Activated T-cell treated with anti-CD3 and anti-CD28 coated beads, Interleukin-2, amount 50 U/mL, for 24 hours (primary cell): ENCODE measurements at regions not wholly inside any gene's neighbourhood (a gene's known extent, or its start where the extent isn't known, plus 50 kb on each side); places are given as distances from the start of the nearest gene placed in this dataset.

Source experiments
- DNase-seq: peaks from one replicate; pipeline ENCODE4 v3.0.0-alpha.2; 2020
- H3K27ac Mint-ChIP-seq: 2 replicates; pipeline ENCODE4 v1.8.0; 2020; ENCODE audit warnings: mild to moderate bottlenecking, mixed read lengths
- H3K27me3 Mint-ChIP-seq: 2 replicates; pipeline ENCODE4 v1.8.0; 2020; ENCODE audit warnings: mixed read lengths
- H3K36me3 Mint-ChIP-seq: 2 replicates; pipeline ENCODE4 v1.8.0; 2020; ENCODE audit warnings: low read depth, mixed read lengths
- H3K4me1 Mint-ChIP-seq: 2 replicates; pipeline ENCODE4 v1.8.0; 2020; ENCODE audit warnings: low read depth, mixed read lengths
- H3K4me3 Mint-ChIP-seq: 2 replicates; pipeline ENCODE4 v1.8.0; 2020; ENCODE audit warnings: mild to moderate bottlenecking, moderate library complexity, mixed read lengths
- H3K9me3 Mint-ChIP-seq: 2 replicates; pipeline ENCODE4 v1.8.0; 2020; ENCODE audit warnings: mixed read lengths

DNA sequence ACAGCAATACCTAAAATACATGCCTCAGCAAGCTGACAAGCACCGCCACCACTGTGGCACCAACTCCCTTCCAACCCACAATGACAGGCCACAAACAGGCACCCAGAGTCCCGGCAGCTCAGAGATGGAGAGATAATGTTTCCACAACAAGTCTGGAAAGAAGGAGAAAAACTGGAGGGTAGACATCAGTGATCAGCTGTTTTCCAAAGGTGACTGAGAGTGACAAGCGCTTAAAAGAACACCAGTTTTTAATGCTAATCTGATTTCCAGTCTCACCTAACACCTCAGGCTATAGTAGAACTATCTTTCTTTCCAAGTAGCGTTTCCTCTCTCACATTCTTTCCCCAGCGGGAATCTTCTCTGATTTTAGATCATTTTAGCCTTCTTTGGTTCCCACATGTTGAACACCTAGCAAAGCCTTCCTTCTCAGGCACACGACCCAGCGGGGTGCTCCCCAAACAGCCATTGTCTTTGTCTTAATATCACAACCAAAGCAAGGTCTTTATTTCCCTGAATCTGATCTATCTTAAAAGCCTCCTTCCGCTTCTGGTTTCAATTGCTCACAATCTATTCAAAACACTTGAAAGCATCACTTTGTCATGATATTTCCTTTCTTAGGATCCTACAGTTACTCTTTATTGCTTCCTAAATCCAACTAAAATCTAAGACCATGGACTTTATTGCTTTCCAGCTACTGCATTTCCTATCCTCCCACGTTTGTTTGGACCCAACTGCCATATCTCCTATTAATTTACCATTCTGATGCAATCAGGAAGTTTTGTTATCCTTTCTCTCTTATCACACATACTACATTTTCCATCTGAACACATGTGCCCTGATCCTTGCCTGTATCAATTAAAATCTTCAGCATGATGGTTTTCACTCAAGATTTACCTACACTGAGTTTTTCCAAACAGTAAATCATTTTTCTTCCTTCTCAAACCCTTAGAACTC lies 282.7 kb downstream of the ADGB start:
- Mint-ChIP-seq H3K27ac (no peak overlapping the region), H3K4me3 (no peak overlapping the region), H3K27me3 (peaks cover 8% of the 10 kb centered on the region), H3K4me1 (peaks cover 20% of the 10 kb centered on the region), H3K36me3 (no peaks in the 10 kb centered on the region), H3K9me3 (no peaks in the 10 kb centered on the region)
- DNase-seq = no peak

DNA sequence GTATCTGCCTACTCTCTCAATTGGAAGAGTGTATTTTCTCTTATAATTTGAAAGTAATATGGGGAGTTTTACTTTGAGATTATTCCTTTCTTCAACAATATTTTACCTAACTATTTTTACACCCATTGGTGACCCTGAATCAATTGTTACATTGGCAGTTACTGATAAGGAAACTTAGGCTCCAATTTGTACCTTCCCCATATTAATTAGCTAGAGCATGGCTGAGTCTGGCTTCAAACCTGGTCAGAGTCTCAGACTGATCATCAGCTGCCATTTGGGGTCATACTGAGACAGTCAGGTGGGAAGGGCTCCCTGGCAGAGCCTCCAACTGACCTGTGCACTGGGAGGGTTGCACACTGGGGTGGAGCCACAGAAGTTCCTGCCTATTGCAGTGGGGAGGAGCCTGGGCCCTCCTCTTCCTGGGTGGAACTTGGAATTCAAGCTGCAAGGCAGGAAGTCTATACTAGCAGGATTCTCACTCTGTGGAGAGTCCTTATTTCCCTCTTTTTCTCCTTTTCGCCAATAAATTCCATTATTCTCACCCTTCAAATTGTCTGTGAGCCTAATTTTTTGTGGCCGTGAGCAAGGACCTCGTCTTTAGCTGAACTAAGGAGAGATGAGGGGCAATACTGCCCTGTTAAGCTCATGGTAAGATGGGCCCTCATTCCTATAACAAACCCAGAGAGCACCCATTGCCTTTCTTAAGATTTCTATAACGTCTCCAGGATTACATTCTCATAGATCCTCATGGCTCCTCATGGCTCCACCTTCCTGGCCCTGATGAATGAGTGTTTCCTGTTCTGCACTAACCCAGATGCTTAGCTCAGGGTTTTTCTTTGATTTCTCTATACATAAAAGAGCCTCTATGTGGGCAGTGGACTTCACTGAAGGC lies 285.1 kb downstream of the ADGB start:
- H3K36me3 Mint-ChIP-seq = no peaks in the 10 kb centered on the region
- peaks cover 20% of the 10 kb centered on the region for H3K27me3 Mint-ChIP-seq
- H3K27ac Mint-ChIP-seq = no peak overlapping the region
- H3K4me3 Mint-ChIP-seq = no peak overlapping the region
- H3K9me3 Mint-ChIP-seq = no peaks in the 10 kb centered on the region
- no peak for DNase-seq
- H3K4me1 Mint-ChIP-seq = peaks cover 1% of the 10 kb centered on the region

DNA sequence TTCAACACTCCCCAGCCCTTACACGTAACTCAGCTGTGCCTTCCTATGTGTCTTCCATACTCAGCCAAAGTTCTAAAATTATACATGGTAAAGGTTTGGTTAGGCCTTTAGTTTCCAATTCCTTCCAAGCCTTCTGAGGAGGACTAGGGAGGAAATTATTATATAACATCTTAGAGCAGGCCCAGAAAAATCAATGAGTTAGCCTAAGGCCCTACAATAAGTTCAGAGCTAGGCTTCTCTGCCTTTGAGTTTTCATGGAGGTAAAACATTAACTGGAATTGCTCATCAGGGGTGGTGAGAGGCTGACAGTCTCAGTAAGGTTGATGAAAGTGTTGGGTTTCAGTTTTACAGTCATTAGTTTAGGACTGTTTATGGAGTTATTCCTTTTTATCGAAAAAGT lies 286.0 kb downstream of the ADGB start:
- H3K27ac Mint-ChIP-seq = no peak overlapping the region
- H3K27me3 Mint-ChIP-seq = peaks cover 24% of the 10 kb centered on the region
- no peak for DNase-seq
- H3K4me1 Mint-ChIP-seq = no peaks in the 10 kb centered on the region
- no peak overlapping the region for H3K4me3 Mint-ChIP-seq
- H3K36me3 Mint-ChIP-seq = no peaks in the 10 kb centered on the region
- no peaks in the 10 kb centered on the region for H3K9me3 Mint-ChIP-seq

DNA sequence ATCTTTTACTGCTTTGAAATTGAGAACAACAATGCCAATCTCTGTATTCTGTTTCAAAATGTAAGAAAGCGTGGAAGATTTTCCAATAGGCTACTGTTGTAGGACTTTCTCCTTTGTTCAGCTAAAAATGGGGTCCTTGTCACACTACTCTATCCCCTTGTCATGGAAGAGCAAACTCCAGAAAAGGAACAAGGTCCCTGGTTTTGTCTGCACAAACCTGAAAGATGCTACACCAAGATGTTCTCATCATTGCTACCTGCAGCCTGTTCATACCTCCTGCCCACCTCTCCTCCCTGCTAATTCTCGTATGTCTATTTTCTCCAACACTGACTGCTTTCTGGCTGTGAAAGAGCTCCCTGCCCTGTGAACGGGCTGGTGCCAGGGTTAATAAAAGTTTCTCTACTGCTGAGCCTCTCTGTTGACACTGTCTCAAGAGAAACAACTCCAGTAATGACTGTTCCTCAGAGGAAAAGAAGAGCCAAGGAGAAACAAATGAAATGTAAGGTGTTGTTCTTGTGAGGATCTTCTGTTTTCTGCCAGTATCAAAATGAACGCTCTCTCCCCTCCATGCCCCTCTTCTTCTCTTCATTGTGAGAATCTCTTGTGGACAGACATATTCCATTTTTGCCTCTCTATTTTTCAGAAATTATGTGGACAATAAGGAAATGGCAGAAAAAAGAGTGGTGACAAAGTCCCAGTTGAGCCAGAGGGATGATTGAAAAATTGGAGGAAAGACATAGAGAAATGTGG lies 287.1 kb downstream of the ADGB start:
- H3K27ac Mint-ChIP-seq = no peak overlapping the region
- H3K4me3 Mint-ChIP-seq = no peak overlapping the region
- H3K27me3 Mint-ChIP-seq = peaks cover 24% of the 10 kb centered on the region
- DNase-seq = no peak
- no peaks in the 10 kb centered on the region for H3K4me1 Mint-ChIP-seq
- no peaks in the 10 kb centered on the region for H3K36me3 Mint-ChIP-seq
- H3K9me3 Mint-ChIP-seq = no peaks in the 10 kb centered on the region

DNA sequence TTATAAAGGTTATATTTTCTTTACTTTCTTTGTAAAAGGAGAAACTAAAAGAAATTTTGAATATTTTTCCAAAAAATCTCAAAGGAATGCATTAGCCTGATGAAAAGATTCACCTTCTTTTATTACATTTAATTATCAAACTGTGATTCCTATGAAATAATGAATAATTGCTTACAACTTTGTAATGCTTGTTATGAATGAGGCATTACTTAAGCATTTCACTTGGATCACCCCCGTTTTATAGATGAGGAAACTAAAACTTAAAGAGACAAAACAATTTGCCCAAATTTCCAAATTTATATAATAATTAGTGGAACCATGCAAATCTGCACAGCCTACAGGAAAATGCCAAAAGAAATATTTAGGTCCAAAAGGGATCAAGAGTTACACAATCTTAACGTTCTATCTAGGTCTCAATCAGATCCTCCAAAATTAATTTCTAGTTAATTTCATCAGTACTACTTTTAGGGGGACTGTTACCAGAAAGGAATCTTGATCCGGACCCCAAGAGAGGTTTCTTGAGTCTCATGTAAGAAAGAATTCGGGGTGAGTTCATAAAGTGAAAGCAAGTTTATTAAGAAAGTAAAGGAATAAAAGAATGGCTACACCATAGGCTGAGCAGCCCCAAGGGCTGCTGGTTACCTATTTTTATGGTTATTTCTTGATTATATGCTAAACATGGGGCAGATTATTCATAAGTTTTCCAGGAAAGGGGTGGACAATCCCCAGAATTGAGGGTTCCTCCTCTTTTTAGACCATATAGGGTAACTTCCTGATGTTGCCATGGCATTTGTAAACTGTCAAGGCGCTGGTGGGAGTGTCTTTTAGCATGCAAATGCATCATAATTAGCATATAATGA lies 288.0 kb downstream of the ADGB start:
- Mint-ChIP-seq H3K27me3 (peaks cover 24% of the 10 kb centered on the region), H3K27ac (no peak overlapping the region)
- DNase-seq = no peak

DNA sequence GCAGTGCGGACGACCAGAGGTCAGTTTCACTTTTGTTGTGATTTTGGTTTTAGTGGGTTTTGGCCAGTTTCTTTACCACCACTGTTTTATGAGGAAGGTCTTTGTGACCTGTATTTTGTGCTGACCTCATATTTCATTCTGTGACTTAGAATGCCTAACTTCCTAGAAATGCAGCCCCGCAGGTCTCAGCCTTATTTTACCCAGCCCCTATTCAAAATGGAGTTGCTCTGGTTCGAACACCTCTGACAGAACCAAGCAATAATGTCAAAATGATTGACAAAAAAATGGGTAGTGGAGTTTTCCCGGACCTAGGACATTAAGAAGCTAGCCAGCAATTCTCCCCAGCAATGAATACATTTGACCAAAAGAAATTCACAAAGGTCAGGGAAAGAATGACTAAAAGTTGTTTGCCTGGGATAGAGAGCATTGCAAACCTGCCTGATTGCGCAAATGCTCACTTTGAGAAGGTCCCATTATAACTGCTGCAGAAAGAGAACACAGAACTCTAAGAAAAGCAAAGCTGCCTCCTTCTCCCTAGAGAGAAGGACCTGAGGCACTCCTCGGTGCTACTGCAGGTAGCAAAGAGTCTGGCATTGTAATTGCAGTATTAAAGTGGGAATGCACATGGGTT lies 288.8 kb downstream of the ADGB start:
- no peak overlapping the region for H3K4me3 Mint-ChIP-seq
- DNase-seq = no peak
- peaks cover under 1% of the 10 kb centered on the region for H3K4me1 Mint-ChIP-seq
- H3K36me3 Mint-ChIP-seq = no peaks in the 10 kb centered on the region
- H3K27me3 Mint-ChIP-seq = peaks cover 24% of the 10 kb centered on the region
- no peaks in the 10 kb centered on the region for H3K9me3 Mint-ChIP-seq
- H3K27ac Mint-ChIP-seq = no peak overlapping the region

More for the DNA sequence above, 288.0 kb downstream of the ADGB start:
- H3K4me1 Mint-ChIP-seq = no peaks in the 10 kb centered on the region
- no peaks in the 10 kb centered on the region for H3K9me3 Mint-ChIP-seq
- no peaks in the 10 kb centered on the region for H3K36me3 Mint-ChIP-seq
- no peak overlapping the region for H3K4me3 Mint-ChIP-seq

DNA sequence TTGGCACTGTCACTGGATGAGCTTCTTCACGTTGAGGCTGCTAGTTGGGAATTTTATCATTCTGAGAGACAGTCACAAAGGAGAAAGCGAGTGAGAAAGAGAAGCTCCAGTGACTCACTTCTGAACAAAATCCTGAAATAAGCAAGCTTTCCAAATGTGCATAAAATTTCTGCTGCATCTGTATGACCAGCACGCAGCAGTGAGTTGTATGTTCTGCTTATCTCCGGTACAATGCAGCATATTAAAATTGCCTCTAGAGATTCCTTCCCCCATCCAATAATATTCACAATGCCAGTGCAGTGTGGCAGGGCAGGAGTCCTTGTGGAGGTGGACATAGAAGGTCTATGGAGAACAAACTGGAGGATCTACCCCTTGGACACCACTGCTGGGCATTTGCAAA lies 290.5 kb downstream of the ADGB start:
- Mint-ChIP-seq H3K27ac (no peak overlapping the region), H3K9me3 (no peaks in the 10 kb centered on the region), H3K4me1 (peaks cover 2% of the 10 kb centered on the region), H3K36me3 (no peaks in the 10 kb centered on the region), H3K4me3 (no peak overlapping the region), H3K27me3 (peaks cover 24% of the 10 kb centered on the region)
- no peak for DNase-seq

DNA sequence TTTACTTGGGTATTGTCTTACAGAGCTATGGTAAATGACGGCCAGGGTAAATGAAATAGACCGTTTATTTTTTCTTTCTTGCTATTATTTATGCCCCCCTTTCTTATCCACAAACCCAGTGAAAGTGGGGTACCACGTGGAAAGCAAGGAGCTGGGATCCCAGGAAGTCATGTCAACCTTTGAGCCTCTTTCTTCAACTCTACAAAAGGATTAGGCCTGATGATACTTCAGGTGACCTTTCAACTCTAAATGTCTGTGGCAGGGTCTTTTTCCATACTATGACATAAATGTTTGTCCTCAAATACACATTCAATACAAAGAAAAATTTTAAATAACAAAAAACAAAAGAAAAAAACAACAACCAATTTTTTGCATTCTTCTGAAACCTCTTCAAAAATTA lies 291.4 kb downstream of the ADGB start:
- peaks cover 31% of the 10 kb centered on the region for H3K27me3 Mint-ChIP-seq

DNA sequence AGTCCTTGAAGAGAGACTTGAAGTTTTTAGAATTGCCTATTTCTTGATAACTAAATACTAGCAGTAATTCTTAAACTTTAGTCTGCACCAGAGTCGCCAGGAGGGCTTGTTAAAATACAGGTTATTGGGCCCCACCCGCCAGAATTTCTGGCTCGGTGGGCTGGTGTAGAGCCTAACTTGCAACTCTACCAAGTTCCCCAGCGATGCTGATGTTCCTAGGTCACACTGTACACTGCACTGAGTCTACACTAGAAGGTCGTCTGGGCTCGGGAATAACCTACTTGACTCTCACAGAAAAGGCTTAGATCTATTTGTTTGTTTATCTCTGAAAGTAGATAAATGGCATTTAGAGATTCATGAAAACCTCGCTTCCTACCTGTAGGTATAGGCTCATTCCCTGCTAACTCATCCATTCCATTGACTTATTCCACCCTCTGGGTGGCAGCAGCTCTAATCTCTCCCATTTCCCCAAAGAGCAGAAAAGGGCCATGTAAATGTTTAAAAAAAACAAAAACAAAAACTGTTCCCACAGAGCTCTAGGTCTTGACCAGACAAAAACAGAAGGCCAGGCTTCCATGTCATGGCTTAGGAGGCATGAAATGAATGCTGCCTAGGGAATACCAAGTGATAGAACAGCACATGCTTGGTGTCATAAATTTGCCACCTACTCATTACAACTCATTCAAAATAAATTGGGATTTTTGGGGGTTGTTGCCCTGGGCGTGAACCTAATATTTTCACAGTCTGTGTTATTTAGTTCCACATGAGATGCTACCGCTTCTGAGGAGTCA lies 292.1 kb downstream of the ADGB start:
- DNase-seq = no peak
- H3K27ac Mint-ChIP-seq = no peak overlapping the region
- H3K4me3 Mint-ChIP-seq = no peak overlapping the region

More for the DNA sequence above, 291.4 kb downstream of the ADGB start:
- Mint-ChIP-seq H3K4me3 (no peak overlapping the region), H3K27ac (no peak overlapping the region), H3K4me1 (peaks cover 2% of the 10 kb centered on the region), H3K36me3 (no peaks in the 10 kb centered on the region), H3K9me3 (no peaks in the 10 kb centered on the region)
- DNase-seq = no peak

DNA sequence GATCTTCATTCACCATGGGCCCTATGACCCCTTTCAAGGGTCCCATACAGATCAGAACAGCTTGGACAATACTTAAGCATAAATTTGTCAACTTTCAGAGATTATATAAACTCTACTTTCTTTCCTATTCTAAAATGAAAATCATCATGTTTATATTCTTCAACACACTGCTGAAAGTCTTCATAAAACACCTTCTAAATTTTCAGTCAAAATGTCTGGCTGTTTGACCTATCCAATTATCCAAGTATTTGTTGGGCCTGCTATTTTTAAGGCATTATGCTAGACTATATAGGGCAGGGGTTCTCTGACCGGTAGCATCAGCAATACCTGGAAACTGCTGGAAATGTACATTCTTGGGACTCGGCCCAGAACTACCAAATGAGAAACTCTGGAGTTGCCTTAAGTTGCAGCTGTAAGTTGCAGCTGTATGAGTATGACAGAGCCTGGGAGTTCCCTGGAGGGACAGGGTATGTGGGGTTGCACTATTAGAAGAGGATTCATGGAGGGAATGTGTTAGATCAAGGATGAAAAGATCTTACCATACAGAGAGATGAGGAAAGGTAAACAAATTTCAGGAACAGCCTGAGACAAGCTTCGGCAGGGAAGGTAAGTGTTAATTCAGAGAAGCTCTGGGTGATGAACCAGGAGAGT lies 293.0 kb downstream of the ADGB start:
- DNase-seq = no peak
- H3K4me1 Mint-ChIP-seq = peaks cover 2% of the 10 kb centered on the region
- no peak overlapping the region for H3K27ac Mint-ChIP-seq
- H3K9me3 Mint-ChIP-seq = no peaks in the 10 kb centered on the region
- H3K27me3 Mint-ChIP-seq = peaks cover 26% of the 10 kb centered on the region
- no peak overlapping the region for H3K4me3 Mint-ChIP-seq
- no peaks in the 10 kb centered on the region for H3K36me3 Mint-ChIP-seq

More for the DNA sequence above, 292.1 kb downstream of the ADGB start:
- H3K4me1 Mint-ChIP-seq = peaks cover 2% of the 10 kb centered on the region
- no peaks in the 10 kb centered on the region for H3K36me3 Mint-ChIP-seq
- H3K27me3 Mint-ChIP-seq = peaks cover 28% of the 10 kb centered on the region
- no peaks in the 10 kb centered on the region for H3K9me3 Mint-ChIP-seq

DNA sequence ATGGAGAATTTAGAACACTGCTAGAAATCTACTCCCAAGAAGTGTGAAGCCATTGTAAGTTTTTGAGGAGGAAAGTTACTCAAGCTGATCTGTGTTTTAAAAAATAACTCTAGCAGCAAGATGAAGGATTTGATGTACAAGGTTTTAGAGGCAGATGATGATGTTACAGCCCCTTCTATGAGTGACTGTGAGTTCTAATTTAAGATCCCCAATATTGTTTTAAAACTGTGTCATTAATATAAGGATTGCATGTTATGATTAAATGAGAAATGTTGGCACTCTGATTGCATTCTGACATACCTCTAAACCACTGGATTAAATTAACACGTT lies 293.5 kb downstream of the ADGB start:
- DNase-seq = no peak
- peaks cover 2% of the 10 kb centered on the region for H3K4me1 Mint-ChIP-seq
- no peak overlapping the region for H3K27ac Mint-ChIP-seq
- no peaks in the 10 kb centered on the region for H3K9me3 Mint-ChIP-seq
- H3K27me3 Mint-ChIP-seq = peaks cover 24% of the 10 kb centered on the region
- no peaks in the 10 kb centered on the region for H3K36me3 Mint-ChIP-seq
- H3K4me3 Mint-ChIP-seq = no peak overlapping the region

DNA sequence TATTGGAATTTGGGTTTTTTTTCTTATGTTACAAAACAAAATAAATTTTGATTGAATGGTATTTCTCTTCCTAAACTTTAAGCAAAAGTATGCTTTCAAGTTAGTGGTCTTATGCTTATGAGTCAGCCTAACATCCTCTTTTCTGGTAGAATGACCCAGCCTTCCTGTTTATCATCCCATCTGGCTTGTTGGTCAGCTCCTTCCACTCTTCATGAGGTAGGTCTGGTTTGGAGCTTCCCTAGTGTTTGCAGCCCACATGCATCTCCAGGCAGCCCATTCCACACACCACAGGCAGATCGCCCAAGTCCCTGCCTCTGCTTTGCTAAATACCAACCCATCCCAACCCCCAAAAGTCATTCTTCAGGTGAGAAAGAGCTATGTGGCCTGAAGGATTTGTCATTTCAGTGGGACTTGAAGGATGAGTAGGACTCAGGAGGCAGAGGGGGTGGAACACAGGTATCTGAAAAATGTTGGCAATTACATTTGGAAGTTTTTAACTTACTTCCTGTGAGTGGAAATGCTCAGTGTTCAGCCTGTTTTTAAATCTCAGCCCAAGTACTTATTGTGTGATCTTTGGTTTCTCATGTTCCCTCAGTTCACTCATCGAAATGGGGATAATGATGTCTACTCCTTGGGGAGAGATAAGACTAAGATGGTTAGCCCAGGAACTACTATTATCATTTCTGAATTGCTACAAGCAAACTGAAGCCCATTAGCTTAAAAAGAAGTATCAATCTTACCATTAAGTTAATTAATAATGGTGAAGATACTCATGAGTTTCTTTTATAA lies 294.0 kb downstream of the ADGB start:
- peaks cover 19% of the 10 kb centered on the region for H3K27me3 Mint-ChIP-seq
- no peak for DNase-seq
- no peaks in the 10 kb centered on the region for H3K36me3 Mint-ChIP-seq
- H3K4me1 Mint-ChIP-seq = peaks cover 2% of the 10 kb centered on the region
- H3K9me3 Mint-ChIP-seq = no peaks in the 10 kb centered on the region
- H3K4me3 Mint-ChIP-seq = no peak overlapping the region
- no peak overlapping the region for H3K27ac Mint-ChIP-seq
